ENCODE measurements at regions not wholly inside any gene's neighbourhood (a gene's known extent, or its start where the extent isn't known, plus 50 kb on each side); places are given as distances from the start of the nearest gene placed in this dataset.

DNA sequence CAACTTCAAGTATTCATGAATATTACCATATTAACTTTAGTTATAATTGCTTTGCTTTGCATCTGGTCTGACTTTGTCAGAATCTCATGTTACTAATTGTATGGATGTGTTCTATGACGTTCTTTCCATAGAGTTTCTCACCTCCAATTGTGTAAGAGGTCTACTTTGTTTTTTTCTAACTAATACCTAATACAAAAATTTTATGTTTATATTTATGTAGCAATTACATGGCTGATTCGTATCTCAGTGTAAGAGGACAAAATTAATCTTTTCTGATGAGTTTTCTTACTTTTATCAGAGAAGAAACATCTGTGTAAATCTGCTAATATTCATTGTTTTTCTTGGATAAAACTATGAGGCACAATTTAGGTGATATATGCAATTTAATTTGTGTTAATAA is 224.8 kb upstream of the B3GALT2 start:
- Histone ChIP-seq H3K4me3 (ENCODE audit: low read length) (no peak overlapping the region), H3K27me3 (ENCODE audit: control insufficient read depth, insufficient read depth, low read length) (no peaks in the 10 kb centered on the region), H3K27ac (ENCODE audit: low read length) (no peak overlapping the region), H3K4me1 (ENCODE audit: control insufficient read depth, insufficient read depth, low read length) (no peaks in the 10 kb centered on the region), H3K9me3 (ENCODE audit: control insufficient read depth, insufficient read depth, low read length) (no peaks in the 10 kb centered on the region), H3K36me3 (ENCODE audit: control insufficient read depth, insufficient read depth, low read length) (no peaks in the 10 kb centered on the region)
- DNase-seq (ENCODE audit: low read depth, low spot score), result no peak
- no CpG with 5 or more reads among the region's 2 CpGs for WGBS (ENCODE audit: insufficient coverage, insufficient read length)

DNA sequence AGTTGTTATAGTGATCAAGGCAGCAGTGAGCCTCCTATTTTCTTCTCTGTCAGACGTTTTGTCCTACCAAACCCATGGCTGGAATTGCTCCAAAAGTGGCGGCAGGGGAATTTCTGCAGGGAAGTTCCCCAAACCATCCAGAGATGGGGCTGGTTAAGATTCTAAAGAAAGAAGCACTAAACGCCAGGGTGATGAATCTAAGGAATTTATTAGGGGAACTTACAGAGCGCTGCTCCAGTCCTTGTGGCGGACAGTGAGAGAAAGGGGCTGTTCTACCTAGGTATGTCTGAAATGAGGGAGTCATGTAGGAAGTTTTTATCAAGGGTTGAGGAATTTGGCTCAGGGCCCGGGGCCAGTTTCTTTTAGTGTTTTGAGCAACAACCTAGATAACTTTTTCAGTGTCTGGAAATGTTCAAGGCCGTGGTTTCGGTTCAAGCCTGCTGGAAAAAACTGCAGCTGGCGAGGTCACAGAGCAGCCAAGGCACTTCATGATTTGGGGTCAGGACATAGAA is 222.4 kb upstream of the B3GALT2 start:
- WGBS (ENCODE audit: insufficient coverage, insufficient read length), result no CpG with 5 or more reads among the region's 9 CpGs
- Histone ChIP-seq H3K36me3 (ENCODE audit: control insufficient read depth, insufficient read depth, low read length) (no peaks in the 10 kb centered on the region), H3K27ac (ENCODE audit: low read length) (no peak overlapping the region), H3K4me3 (ENCODE audit: low read length) (no peak overlapping the region), H3K9me3 (ENCODE audit: control insufficient read depth, insufficient read depth, low read length) (no peaks in the 10 kb centered on the region), H3K27me3 (ENCODE audit: control insufficient read depth, insufficient read depth, low read length) (no peaks in the 10 kb centered on the region), H3K4me1 (ENCODE audit: control insufficient read depth, insufficient read depth, low read length) (no peaks in the 10 kb centered on the region)
- DNase-seq (ENCODE audit: low read depth, low spot score), result no peak

DNA sequence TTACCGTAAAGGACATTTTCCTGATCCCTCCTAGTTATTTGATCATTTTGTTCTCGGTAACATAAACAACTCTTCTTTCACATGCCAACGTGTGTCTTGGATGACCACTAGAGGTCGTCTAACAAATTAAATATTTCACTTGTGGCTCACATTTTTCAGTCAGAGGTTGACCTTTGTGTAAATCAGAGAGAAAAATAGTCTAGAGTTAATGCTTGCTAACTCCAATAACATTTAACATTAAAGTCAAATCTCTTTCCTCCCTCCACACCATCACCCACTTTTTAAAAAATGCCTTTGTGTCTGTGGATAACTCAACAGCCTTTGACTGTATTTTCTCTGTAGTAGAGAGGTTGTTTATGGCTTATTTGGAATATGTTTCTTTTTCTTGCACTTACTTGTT is 220.5 kb upstream of the B3GALT2 start:
- H3K9me3 ChIP-seq (ENCODE audit: control insufficient read depth, insufficient read depth, low read length), result no peaks in the 10 kb centered on the region
- no peaks in the 10 kb centered on the region for H3K36me3 ChIP-seq (ENCODE audit: control insufficient read depth, insufficient read depth, low read length)
- no peak for DNase-seq (ENCODE audit: low read depth, low spot score)
- WGBS (ENCODE audit: insufficient coverage, insufficient read length), result no CpG with 5 or more reads among the region's 4 CpGs
- H3K4me3 ChIP-seq (ENCODE audit: low read length), result no peak overlapping the region
- no peak overlapping the region for H3K27ac ChIP-seq (ENCODE audit: low read length)
- no peaks in the 10 kb centered on the region for H3K4me1 ChIP-seq (ENCODE audit: control insufficient read depth, insufficient read depth, low read length)
- H3K27me3 ChIP-seq (ENCODE audit: control insufficient read depth, insufficient read depth, low read length), result no peaks in the 10 kb centered on the region

DNA sequence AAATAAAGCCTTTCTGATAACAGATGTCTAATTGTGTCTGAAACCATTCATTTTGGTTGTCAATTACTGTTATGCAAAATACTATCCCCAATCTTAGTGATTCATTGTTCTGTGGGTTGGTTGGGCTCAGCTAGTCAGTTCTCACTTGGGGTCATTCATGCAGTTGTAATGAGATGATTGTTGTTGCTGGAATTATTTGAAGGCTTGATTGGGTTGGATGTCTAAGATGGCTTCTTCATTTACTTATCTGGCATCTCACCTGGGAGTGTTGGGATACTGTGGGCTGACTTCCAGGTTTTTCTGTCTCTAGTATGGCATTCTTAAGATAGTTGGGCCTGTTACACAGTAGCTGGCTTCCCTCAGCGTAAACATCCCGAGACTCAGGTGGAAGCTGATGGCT is 217.8 kb upstream of the B3GALT2 start:
- no peaks in the 10 kb centered on the region for H3K9me3 ChIP-seq (ENCODE audit: control insufficient read depth, insufficient read depth, low read length)
- H3K27ac ChIP-seq (ENCODE audit: low read length), result no peak overlapping the region
- no CpG with 5 or more reads among the region's 2 CpGs for WGBS (ENCODE audit: insufficient coverage, insufficient read length)
- H3K4me3 ChIP-seq (ENCODE audit: low read length), result no peak overlapping the region
- no peaks in the 10 kb centered on the region for H3K27me3 ChIP-seq (ENCODE audit: control insufficient read depth, insufficient read depth, low read length)
- H3K4me1 ChIP-seq (ENCODE audit: control insufficient read depth, insufficient read depth, low read length), result no peaks in the 10 kb centered on the region
- DNase-seq (ENCODE audit: low read depth, low spot score), result no peak
- H3K36me3 ChIP-seq (ENCODE audit: control insufficient read depth, insufficient read depth, low read length), result no peaks in the 10 kb centered on the region

DNA sequence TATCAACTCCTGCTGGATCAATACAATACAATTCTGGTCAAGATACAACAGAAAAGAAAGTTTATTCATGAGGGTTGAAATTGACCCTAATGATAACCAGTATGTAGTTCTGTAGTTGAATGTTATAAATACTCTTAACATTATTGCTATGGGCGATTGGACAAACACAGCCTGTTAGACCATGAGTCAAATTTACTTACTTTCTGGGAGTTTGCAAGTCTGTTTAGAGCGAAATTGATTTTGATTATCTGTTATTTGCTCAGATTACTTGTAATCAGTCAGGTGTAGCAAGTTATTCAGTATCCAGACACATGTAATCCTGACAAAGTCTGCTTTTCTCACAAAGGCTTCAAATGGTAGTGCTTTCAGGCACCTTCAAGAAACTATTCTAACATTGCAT is 216.6 kb upstream of the B3GALT2 start:
- DNase-seq (ENCODE audit: low read depth, low spot score), result no peak
- Histone ChIP-seq H3K4me3 (ENCODE audit: low read length) (no peak overlapping the region), H3K27ac (ENCODE audit: low read length) (no peak overlapping the region), H3K27me3 (ENCODE audit: control insufficient read depth, insufficient read depth, low read length) (no peaks in the 10 kb centered on the region), H3K9me3 (ENCODE audit: control insufficient read depth, insufficient read depth, low read length) (no peaks in the 10 kb centered on the region), H3K36me3 (ENCODE audit: control insufficient read depth, insufficient read depth, low read length) (no peaks in the 10 kb centered on the region), H3K4me1 (ENCODE audit: control insufficient read depth, insufficient read depth, low read length) (no peaks in the 10 kb centered on the region)
- no CpG with 5 or more reads among the region's 2 CpGs for WGBS (ENCODE audit: insufficient coverage, insufficient read length)

DNA sequence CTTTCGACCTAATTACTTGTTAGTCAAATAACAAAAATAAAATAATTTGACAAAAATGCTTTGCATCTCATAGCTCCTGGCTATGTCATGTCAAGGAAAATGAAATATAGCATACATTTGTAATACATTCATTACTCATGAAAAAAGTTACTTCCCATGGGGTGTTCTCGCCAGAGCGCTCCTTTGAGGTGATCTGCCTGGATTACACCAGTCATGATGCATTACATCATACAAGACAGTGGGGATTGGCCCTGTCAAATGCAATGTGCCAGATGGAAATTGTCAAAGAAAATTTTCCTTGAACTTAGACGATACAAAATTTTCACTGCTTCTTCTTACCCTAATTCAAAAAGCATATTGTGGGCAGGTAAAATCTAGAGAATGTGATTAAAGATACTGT is 215.6 kb upstream of the B3GALT2 start:
- Histone ChIP-seq H3K27ac (ENCODE audit: low read length) (no peak overlapping the region), H3K27me3 (ENCODE audit: control insufficient read depth, insufficient read depth, low read length) (no peaks in the 10 kb centered on the region), H3K36me3 (ENCODE audit: control insufficient read depth, insufficient read depth, low read length) (no peaks in the 10 kb centered on the region), H3K4me1 (ENCODE audit: control insufficient read depth, insufficient read depth, low read length) (no peaks in the 10 kb centered on the region), H3K4me3 (ENCODE audit: low read length) (no peak overlapping the region), H3K9me3 (ENCODE audit: control insufficient read depth, insufficient read depth, low read length) (no peaks in the 10 kb centered on the region)
- no peak for DNase-seq (ENCODE audit: low read depth, low spot score)
- WGBS (ENCODE audit: insufficient coverage, insufficient read length), result no CpG with 5 or more reads among the region's 4 CpGs

DNA sequence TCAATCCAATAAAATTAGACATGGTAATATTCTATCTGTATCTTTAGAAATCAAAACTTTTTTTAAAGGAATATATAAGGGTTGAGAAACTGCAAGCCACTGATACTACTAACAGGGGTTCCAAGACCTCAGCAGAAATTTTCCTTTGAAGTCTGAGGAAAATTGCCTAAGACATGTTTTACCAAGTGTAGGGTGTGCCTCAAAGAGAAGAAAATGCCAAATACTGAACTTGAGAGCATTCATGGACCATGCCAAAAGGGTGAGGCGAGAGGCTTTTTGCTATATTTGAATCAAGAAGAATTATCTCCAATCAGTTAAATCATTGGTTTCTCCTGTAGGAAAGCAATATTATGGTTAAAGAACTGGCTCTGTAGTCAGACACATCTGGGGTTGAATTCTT is 207.9 kb upstream of the B3GALT2 start:
- no peak for DNase-seq (ENCODE audit: low read depth, low spot score)
- Histone ChIP-seq H3K4me1 (ENCODE audit: control insufficient read depth, insufficient read depth, low read length) (no peaks in the 10 kb centered on the region), H3K4me3 (ENCODE audit: low read length) (no peak overlapping the region), H3K27me3 (ENCODE audit: control insufficient read depth, insufficient read depth, low read length) (no peaks in the 10 kb centered on the region), H3K9me3 (ENCODE audit: control insufficient read depth, insufficient read depth, low read length) (no peaks in the 10 kb centered on the region), H3K36me3 (ENCODE audit: control insufficient read depth, insufficient read depth, low read length) (no peaks in the 10 kb centered on the region), H3K27ac (ENCODE audit: low read length) (no peak overlapping the region)
- WGBS (ENCODE audit: insufficient coverage, insufficient read length), result no CpG with 5 or more reads among the region's 1 CpG

DNA sequence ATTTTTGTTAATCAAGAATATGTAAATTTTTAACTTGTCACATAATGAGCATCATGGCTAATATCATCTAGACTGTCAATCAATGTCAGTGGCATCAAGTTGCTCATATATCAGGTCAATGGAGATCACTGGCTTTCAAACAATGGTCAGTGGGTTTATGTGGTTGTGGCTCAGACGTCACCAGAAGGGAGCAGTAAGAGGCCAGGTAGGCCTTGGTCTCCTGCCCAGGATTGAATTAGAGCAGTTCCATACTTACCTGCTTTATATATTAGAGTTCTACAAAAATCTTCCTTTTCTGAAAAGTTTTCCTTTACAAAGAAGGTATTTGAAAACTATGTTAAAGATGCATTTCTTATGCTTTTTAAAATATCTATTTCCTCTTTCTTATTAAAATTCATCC is 206.3 kb upstream of the B3GALT2 start:
- H3K27ac ChIP-seq (ENCODE audit: low read length), result no peak overlapping the region
- no peaks in the 10 kb centered on the region for H3K27me3 ChIP-seq (ENCODE audit: control insufficient read depth, insufficient read depth, low read length)
- whole genome bisulfite sequencing (ENCODE audit: insufficient coverage, insufficient read length), result no CpG with 5 or more reads among the region's 1 CpG
- H3K4me3 ChIP-seq (ENCODE audit: low read length), result no peak overlapping the region
- H3K36me3 ChIP-seq (ENCODE audit: control insufficient read depth, insufficient read depth, low read length), result no peaks in the 10 kb centered on the region
- H3K9me3 ChIP-seq (ENCODE audit: control insufficient read depth, insufficient read depth, low read length), result no peaks in the 10 kb centered on the region
- H3K4me1 ChIP-seq (ENCODE audit: control insufficient read depth, insufficient read depth, low read length), result no peaks in the 10 kb centered on the region
- no peak for DNase-seq (ENCODE audit: low read depth, low spot score)

DNA sequence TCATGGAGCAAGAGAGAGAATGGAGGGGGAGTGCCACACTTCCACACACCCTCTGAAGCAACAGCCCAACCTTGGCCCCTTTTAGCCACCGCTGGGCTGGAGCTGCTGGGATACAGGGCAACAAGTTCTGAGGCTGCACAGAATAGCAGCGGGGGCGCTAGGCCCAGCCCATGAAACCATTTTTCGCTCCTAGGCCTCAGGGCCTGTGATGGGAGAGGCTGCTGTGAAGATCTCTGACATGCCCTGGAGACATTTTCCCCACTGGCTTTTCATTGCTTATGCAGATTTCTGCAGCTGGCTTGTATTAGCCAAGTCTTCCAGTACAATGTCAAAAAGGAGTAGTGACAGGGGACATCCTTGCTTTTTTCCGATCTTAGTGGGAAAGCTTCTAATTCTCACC is 202.3 kb upstream of the B3GALT2 start:
- no peaks in the 10 kb centered on the region for H3K9me3 ChIP-seq (ENCODE audit: control insufficient read depth, insufficient read depth, low read length)
- no peaks in the 10 kb centered on the region for H3K27me3 ChIP-seq (ENCODE audit: control insufficient read depth, insufficient read depth, low read length)
- H3K4me1 ChIP-seq (ENCODE audit: control insufficient read depth, insufficient read depth, low read length), result no peaks in the 10 kb centered on the region
- no peak overlapping the region for H3K4me3 ChIP-seq (ENCODE audit: low read length)
- no peaks in the 10 kb centered on the region for H3K36me3 ChIP-seq (ENCODE audit: control insufficient read depth, insufficient read depth, low read length)
- no CpG with 5 or more reads among the region's 5 CpGs for WGBS (ENCODE audit: insufficient coverage, insufficient read length)
- no peak overlapping the region for H3K27ac ChIP-seq (ENCODE audit: low read length)
- DNase-seq (ENCODE audit: low read depth, low spot score), result no peak

DNA sequence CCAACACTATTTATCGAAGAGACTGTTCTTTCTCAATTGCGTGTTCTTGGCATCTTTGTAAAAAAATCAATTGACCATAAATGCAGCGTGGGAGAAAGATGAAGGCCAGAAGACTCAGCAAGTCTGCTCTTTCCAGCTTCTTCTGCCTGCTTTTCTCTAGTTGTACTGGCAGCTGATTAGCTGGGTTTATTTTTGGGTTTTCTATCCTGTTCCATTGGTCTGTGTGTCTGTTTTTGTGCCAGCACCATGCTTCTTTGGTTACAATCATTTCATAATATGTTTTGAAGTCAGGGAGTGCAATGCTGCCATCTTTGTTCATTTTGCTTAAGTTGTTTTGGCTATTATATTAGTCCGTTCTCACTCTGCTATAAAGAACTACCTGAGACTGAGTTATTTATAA is 201.8 kb upstream of the B3GALT2 start:
- H3K27me3 ChIP-seq (ENCODE audit: control insufficient read depth, insufficient read depth, low read length), result no peaks in the 10 kb centered on the region
- no peak for DNase-seq (ENCODE audit: low read depth, low spot score)
- no peaks in the 10 kb centered on the region for H3K36me3 ChIP-seq (ENCODE audit: control insufficient read depth, insufficient read depth, low read length)
- WGBS (ENCODE audit: insufficient coverage, insufficient read length), result no CpG with 5 or more reads among the region's 4 CpGs
- H3K4me1 ChIP-seq (ENCODE audit: control insufficient read depth, insufficient read depth, low read length), result no peaks in the 10 kb centered on the region
- H3K4me3 ChIP-seq (ENCODE audit: low read length), result no peak overlapping the region
- H3K27ac ChIP-seq (ENCODE audit: low read length), result no peak overlapping the region
- no peaks in the 10 kb centered on the region for H3K9me3 ChIP-seq (ENCODE audit: control insufficient read depth, insufficient read depth, low read length)

DNA sequence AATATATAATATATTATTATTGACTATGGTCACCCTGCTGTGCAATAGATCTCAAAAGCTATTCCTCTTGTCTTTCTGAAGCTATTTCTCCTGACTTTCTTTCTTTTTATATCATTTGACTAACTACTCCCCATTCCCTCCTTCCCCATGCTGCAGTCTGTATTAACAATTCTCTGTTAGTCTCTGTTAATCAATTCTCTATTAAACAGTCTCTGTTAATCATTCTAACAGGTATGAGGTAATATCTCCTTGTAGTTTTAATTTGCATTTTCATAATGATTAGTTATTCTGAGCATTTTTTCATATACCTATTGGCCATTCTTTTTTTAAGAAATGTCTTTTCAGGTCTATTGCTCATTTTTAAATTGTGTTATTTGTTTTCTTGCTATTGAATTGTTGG is 201.0 kb upstream of the B3GALT2 start:
- H3K27ac ChIP-seq (ENCODE audit: low read length), result no peak overlapping the region
- DNase-seq (ENCODE audit: low read depth, low spot score), result no peak
- no peaks in the 10 kb centered on the region for H3K27me3 ChIP-seq (ENCODE audit: control insufficient read depth, insufficient read depth, low read length)
- H3K36me3 ChIP-seq (ENCODE audit: control insufficient read depth, insufficient read depth, low read length), result no peaks in the 10 kb centered on the region
- H3K9me3 ChIP-seq (ENCODE audit: control insufficient read depth, insufficient read depth, low read length), result no peaks in the 10 kb centered on the region
- no peaks in the 10 kb centered on the region for H3K4me1 ChIP-seq (ENCODE audit: control insufficient read depth, insufficient read depth, low read length)
- no peak overlapping the region for H3K4me3 ChIP-seq (ENCODE audit: low read length)

Data from iPS DF 6.9 (cell line).